Left hindlimb (tissue), 1 donor: ENCODE measurements at regions not wholly inside any gene's neighbourhood (a gene's known extent, or its start where the extent isn't known, plus 50 kb on each side); places are given as distances from the start of the nearest gene placed in this dataset.

Experiments used
- DNase-seq: peaks from one replicate; pipeline ENCODE4 v3.0.0-alpha.2; 2018

- DNase-seq, result no peak
Measured at GRCh38 chr3:117691526-117691925, 981.9 kb downstream of the TUSC7 start.

DNA sequence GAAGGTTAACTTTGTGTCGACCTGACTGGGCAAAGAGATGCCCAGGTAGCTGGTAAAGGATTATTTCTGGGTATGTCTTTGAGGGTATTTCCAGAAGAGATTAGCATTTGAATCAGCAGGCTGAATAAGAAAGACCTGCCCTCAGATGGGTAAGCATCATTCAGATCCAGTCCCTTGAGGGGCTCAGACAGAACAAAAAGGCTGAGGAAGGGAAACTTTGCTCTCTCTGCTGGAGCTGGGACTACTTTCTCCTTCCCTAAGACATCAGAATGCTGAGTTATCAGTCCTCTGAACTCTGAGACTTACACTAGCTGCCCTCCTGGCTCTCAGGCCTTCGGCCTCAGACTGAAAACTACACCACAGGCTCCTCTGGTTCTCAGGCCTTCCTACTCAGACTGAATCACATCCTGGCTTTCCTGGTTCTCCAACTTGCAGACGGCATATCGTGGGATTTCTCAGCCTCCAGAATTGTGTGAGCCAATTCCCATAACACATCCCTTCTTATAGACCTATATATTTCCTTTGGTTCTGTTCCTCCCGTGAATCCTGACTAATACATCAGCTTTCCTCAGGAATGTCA, 982.9 kb downstream of the TUSC7 start:
- DNase-seq, result no peak

GRCh38 chr3:117695321-117695720, 985.7 kb downstream of the TUSC7 start:
- no peak for DNase-seq

DNA sequence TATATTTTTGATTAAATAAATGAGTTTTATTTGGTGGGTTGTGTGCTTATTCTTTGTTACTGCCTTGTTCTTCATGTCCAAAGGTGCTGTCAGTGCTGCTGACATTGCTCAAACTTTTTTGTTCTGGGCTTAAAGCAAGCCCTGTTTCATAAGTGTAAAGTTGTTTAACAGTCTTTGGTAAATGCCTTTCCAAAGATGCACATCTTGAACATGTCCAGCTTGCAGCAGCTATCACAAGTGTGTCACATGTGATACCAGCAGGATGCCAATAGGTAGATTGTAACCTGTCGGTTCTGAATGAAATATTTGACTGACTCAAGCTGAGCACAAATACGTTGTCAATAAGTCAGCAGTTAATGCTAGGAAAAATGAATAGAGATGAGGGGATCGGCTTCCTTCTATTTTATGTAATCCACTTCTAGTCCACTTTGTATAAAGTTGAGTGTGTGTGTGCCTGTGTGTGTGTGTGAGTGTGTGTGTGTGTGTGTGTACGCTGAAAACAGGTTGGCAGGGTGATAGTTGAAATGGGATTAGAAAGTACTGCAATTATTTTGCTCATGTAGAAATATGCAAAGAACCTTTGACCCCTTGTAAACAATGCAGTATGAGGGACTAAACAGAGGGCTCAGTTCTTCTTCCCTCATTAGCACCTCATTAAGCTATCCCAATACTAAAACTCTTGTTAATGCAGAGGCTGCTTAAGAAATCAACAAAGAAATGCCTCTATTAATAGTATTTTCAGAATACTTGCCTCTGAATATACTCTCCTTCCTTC, 986.5 kb downstream of the TUSC7 start:
- no peak for DNase-seq

DNA sequence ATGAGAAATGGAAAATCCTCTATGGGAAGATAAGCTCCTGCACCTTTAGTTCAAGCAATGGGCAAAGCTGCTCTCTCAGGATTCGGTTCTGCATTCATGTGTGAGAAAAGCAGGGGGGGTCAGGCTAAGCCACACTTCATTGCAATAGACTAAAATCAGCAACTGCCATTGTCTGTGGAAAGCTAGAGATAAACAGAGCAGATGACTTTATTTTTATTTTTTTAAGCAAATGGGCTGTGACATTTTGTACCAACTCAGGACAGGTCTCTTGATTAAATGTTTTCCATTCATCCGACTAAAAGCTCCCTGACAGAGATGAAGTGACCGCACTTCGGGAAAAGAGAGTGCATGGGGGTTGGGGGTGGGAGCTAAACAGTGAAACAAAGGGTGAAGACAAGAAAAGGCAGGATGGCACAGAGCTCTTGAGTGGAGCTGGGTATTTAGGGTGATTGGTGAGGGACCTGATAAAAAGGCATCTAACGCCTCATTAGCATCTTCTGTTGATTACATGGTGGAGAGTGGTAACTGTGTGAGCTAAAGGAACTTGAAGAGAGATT, 987.4 kb downstream of the TUSC7 start:
- DNase-seq, result no peak

- no peak for DNase-seq
Measured at GRCh38 chr3:117699058-117699457, 989.5 kb downstream of the TUSC7 start.

DNA sequence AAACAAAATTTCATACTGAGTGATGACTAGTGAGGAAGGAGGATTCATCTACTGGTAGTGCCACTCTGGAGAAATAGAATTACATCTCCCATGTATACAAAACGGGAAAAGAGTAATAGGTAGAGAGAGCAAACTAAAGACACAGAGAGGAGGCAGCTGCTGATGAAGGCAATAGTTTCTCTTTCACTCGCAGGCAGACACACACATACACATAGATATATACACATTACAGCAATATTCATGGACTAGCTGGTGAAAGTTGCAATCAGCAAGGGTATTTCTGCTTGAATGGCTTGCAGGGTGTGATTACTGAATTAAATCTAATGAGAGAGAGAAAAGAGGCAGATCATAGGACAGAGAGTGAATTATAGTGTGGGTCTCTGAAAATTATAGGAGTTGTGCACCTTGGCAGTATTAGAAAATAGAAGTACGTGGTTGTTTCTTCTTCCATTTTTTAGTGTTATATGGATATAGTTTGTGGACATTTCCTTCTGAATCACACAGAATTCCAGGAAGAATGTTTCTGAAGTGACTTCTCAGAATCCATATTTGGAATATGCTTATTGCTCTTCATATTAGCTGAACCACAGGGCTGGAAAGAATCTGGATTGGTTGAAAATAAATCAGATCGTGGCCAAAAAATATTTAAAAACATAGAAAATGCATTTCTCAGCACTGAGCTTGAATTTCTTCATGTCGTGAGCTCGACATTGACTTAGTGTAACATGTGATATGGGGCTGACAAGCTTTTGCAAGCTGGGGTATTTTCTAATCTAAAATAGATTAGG, 991.2 kb downstream of the TUSC7 start:
- DNase-seq, result no peak

DNA sequence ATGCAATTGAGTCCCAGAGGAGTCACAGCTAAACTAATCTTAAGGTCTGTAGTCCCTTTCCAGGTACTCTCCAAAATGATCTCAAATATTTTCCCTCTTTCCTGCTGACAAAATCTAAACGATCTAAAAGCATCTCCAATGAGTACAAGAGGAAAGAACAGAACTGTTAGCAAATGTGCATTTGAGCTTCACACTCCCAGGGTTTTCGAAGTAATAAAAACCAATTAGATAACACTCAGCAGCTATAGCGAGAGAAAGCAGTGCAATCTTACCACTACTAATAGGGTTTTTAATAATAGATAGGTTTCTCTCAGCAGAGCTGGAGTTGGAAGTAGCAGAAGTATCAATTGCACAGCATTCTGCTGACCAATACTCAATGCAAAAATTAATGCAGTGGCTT, 995.4 kb downstream of the TUSC7 start:
- no peak for DNase-seq

DNA sequence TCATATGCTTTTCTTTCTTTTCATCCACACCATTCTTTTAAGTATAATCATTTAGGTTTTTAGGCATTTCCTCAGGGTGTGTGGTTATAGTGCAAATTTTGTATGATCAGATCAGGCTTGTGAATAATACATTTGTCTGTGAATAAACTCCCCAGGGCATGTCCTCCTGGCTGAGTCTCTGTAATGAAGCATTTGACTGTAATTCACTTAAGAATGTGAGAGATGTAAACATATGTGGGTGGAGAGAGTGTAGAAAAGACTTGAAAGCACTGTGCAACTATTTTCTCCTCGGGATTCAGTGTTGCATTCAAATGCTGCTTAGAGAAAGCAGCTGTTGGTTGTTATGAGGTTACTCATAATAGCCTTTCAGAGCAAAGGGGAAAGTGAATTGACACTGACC, 996.5 kb downstream of the TUSC7 start:
- DNase-seq, result no peak

- DNase-seq, result no peak
Measured at GRCh38 chr3:117706756-117707155, 997.2 kb downstream of the TUSC7 start.

DNA sequence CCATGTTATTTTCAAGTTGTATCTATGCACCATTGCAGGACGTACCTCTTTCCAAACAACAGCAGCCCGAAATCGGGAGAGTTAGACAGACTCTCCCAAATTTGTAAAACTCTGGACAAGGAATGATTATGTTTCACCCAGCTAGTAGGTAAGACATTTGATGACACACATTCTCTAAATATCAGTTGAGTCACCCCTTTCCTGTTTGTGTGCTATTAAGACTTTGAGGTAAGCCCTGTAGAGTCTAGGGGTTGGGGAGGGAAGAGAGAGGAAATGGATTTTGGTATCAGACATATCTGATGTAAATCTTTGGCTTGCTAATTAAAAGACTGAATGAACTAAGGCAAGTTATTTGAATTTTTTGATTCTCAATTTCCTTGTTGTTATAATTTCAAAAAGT, 999.0 kb downstream of the TUSC7 start:
- no peak for DNase-seq

GRCh38 chr3:117709108-117709507, 999.5 kb downstream of the TUSC7 start:
- DNase-seq, result no peak

DNA sequence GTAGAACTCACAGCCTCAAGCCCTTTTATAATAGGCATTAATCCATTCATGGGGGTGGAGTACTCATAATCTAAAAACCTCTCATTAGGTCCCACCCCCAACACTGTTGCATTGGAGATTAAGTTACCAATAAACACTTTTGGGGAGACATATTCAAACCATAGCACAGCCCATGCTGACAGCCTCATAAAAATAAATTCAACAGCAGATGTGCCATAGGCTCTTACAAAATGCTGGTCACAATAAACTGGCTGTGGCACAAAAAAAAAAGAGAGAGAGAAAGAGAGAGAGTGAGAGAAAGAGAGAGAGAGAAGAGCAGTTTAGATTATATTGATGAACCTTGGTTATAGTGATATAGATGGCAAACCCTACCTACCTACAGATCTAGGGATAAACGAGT, 1000.9 kb downstream of the TUSC7 start:
- DNase-seq, result no peak

DNA sequence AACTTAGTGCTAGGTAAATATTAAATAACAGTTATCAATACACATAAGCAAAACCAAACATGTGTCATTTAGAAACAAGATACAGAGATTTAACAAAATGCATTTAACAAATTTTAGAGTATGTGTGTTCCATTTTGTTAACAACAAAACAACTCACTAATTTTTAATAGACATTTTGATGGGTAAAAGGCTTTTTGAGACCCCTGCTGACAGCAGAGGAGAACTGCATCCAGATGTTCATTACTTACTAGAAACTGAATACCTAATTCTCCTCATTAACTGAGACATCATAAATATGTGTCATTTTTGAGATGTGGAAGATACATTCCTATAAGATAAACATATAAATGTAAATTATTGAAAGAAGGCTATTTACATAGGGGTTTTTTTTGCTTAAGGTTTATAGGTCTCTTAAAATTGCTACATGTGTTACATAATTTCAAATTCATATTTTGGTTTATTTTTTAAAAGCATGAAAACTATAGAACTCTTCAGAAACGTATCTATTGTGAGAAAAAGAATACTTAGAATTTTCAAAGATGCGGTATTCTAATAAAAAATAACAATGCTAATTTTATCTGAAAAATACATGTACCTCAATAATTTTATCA, 1009.8 kb downstream of the TUSC7 start:
- no peak for DNase-seq

DNA sequence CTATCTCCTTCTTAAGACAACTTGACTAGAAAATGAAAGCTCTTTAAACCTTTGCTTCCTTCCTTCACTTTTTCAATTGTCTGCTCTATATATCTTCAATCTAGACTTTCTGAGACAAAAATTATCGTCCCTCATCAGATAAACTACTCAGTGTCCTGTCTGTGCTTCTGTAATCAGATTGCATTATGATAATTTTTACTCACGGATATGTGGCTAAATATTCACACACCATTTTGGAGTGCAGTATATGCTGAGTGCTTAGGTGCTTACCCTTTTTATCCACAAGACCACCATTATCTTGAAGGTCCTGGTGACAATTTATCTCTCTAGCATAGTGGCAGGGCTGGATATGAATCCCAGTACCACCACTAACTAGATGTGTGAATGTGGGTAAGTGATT, 1012.3 kb downstream of the TUSC7 start:
- DNase-seq, result no peak

DNA sequence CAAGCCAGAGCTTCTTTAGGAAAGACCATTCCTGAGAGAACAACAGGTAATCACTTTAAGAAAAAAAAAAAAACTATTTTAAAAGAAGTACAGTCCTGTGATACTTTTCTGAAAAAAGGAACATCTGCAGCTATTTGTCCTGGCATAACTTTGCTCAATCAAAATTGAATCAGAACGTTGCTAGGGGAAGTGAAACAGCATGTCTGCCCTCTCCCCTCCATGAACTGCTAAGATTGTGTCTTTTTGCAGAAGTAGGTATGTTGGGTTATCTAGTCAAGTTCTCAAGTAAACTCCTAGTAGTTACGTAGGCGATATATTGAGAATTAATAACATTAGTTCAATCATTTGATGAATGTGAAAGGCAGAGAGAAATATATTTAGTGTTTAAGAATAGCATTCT, 1013.3 kb downstream of the TUSC7 start:
- DNase-seq, result no peak

- DNase-seq, result no peak
Measured at GRCh38 chr3:117723825-117724224, 1014.2 kb downstream of the TUSC7 start.

DNA sequence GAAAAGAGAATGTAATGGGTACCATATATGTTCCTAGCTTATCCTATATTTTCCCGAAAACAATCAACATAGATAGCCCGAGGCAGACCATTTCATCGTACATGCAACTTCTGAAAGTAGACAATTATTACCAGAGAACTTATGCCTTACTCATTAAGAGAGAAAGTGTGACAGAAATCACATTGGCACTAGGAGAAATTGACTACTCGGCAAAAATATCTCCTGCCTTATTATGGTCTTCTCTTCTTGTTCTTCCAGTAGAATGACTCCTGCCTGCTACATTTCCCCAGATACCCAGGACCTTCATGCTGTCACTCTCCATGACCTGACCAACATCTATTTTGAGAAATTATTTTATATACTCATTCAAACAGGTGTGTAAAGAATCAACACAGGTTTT, 1015.7 kb downstream of the TUSC7 start:
- no peak for DNase-seq

DNA sequence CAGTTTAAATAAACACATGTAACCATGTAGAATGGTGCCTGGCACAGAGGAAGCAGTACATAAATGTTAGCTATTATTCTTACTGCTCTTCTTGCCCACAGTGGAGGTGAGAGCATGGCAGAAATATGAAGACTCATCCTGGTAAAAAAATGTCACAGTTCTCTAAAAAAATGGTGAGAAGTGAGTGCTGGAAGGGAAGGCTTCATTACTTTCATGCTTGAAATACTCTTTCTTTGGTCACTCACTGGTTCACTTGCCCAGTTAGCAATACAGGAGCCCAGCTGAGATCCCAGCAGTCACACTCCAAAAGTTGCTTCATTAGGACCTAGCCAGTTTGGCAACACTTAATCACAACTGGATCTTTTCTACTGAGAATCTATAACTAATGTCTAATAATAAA, 1017.2 kb downstream of the TUSC7 start:
- no peak for DNase-seq

DNA sequence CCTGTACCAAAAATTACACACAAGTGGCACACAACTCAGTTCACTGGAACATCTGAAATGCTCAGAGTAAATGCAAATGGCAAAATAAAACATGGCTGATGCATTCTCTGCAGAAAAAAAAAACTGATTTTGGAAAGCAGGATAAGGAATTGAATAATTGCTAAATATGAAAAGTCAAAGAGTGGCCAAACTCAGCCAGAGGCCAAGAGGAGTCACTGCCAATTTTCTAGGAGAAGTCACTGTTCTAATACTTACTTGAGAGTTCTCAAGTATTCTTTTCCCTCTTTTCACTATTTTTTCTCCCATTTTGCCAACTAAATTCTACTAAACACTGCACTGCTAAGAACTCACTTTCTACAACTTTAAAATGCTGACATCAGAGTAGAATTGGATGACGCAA, 1018.6 kb downstream of the TUSC7 start:
- DNase-seq, result no peak

DNA sequence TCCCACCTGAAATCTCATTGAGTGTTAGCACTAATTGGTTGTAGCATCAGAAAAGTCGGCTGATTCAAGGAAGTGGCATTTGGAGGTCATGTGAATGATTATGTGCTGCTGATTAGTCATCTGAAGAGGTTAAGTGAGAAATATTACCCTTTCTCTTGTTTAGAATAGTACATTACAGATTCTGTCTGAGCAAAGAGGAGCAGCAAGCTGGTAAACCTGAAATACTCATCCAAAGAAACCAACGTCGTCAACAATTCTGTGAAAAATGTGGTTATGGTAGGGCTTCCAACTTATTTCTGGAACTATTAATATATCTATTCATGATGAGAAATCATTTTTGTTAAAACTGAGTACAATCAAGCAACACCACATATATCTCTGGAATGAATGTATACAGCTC, 1024.9 kb downstream of the TUSC7 start:
- no peak for DNase-seq

- no peak for DNase-seq
Measured at GRCh38 chr3:117735481-117736101, 1026.0 kb downstream of the TUSC7 start.

DNA sequence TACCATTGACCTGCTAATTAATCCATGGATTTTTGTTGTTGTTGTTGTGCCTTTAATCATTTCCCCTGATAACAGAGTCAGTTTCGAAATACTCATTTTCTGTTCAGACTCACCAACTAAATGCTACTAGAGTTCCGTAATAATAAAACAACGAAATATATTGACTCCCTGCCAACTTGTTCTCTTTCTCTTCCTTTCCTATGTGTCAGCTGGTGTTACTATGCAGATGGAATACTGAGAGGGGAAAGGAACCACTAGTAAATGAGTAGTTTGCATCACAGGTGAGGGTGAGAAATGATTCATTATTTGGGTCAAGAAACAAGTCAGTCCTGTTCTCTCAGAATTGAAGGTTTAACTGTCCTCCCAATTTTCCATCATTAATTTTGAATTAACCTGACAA, 1027.3 kb downstream of the TUSC7 start:
- DNase-seq, result no peak
